ENCODE measurements at regions not wholly inside any gene's neighbourhood (a gene's known extent, or its start where the extent isn't known, plus 50 kb on each side); places are given as distances from the start of the nearest gene placed in this dataset.

DNA sequence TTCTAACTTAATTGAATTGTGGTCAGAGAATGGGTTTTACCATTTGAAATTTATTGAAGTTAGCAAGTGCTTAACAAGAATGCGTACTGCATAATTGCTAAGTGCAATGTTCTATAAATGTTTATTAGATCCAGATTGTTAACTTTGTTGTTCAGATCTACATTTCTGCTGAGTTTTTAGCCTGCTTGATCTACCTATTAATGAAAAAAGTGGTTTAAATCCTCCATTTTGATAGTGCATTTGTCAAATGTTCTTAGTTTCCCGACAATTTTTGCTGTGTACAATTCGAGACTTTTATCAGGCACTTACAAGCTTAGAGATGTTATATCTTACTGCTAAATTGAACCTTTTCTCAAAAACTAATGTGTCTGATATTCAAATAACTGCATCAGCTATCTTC lies 156.4 kb upstream of the ADCY1 start:
- TF ChIP-seq, protein P1, sequence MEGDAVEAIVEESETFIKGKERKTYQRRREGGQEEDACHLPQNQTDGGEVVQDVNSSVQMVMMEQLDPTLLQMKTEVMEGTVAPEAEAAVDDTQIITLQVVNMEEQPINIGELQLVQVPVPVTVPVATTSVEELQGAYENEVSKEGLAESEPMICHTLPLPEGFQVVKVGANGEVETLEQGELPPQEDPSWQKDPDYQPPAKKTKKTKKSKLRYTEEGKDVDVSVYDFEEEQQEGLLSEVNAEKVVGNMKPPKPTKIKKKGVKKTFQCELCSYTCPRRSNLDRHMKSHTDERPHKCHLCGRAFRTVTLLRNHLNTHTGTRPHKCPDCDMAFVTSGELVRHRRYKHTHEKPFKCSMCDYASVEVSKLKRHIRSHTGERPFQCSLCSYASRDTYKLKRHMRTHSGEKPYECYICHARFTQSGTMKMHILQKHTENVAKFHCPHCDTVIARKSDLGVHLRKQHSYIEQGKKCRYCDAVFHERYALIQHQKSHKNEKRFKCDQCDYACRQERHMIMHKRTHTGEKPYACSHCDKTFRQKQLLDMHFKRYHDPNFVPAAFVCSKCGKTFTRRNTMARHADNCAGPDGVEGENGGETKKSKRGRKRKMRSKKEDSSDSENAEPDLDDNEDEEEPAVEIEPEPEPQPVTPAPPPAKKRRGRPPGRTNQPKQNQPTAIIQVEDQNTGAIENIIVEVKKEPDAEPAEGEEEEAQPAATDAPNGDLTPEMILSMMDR (IDR thresholded peaks at IDR 0.05), result no peak
- no peak for TF ChIP-seq EP300 (IDR thresholded peaks at IDR 0.05)
